HG03469 (cell line): ENCODE measurements at regions not wholly inside any gene's neighbourhood (a gene's known extent, or its start where the extent isn't known, plus 50 kb on each side); places are given as distances from the start of the nearest gene placed in this dataset.
"Not testable (repeated sequence)": the region's sequence is repeated elsewhere in the genome, so short reads cannot be mapped to it uniquely, and the experiment has no call there.

ENCODE experiments used
- ATAC-seq: cut with Tn5 transposase; IDR thresholded peaks from one replicate; pipeline ENCODE4 v1.9.1; 2021; ENCODE audit warnings: mild to moderate bottlenecking, moderate library complexity, moderate number of reproducible peaks; ENCODE audit not compliant: unreplicated experiment

GRCh38 chr5:93359296-93359959 is 221.6 kb downstream of the NR2F1-AS1 start:
- no peak for ATAC-seq

DNA sequence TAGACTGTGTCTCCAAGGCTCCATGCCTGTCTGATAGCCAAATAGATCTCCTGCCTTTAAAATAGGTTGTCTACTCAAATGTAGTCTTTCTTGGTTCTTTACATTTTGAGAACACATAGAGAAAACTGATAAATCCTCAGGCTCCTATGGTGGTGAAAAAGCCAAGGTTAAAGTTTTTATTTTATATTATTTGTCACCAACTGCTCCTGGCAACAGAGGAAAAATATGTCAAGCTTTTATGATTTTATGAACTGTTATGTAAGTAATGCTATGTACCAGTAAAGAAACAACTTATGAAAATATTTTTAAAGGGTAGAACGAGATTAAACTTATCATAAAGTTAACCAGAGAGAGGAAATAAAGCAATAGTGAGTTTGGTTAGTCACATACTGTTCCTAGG is 222.8 kb downstream of the NR2F1-AS1 start:
- ATAC-seq = no peak

DNA sequence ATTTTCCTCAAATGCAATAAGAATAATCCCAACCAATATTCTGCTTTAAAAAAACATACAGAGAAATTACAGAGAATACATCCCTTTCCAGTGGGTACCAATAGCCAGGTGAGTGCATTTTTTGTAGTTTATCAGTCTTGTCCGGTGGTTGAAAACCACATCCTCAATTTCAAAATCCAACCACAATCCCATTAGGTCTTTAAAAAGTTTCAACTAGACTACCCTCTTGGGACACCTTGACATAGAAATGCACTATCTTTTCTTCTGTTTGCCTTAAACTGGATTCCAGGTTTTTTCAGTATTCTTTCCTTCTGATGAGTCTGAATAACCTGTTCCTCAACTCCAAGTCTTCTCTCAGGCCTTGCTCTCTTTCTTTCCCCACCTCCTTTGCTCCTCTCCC is 223.3 kb downstream of the NR2F1-AS1 start:
- ATAC-seq = no peak

- ATAC-seq = no peak
Measured at GRCh38 chr5:93355691-93356090, 225.3 kb downstream of the NR2F1-AS1 start.

- ATAC-seq = no peak
Measured at GRCh38 chr5:93352186-93352585, 228.8 kb downstream of the NR2F1-AS1 start.

GRCh38 chr5:93349613-93350012 is 231.4 kb downstream of the NR2F1-AS1 start:
- ATAC-seq = no peak

GRCh38 chr5:93348231-93348630 is 232.8 kb downstream of the NR2F1-AS1 start:
- ATAC-seq = no peak

DNA sequence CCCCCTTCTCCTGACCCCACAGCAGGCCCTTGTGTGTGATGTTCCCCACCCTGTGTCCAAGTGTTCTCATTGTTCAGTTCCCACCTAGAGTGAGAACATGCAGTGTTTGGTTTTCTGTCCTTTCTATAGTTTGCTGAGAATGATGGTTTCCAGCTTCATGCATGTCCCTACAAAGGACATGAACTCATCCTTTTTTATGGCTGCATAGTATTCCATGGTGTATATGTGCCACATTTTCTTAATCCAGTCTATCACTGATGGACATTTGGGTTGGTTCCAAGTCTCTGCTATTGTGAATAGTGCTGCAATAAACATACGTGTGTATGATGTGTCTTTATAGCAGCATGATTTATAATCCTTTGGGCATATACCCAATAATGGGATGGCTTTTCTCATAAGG is 234.2 kb downstream of the NR2F1-AS1 start:
- not testable (repeated sequence) for ATAC-seq

DNA sequence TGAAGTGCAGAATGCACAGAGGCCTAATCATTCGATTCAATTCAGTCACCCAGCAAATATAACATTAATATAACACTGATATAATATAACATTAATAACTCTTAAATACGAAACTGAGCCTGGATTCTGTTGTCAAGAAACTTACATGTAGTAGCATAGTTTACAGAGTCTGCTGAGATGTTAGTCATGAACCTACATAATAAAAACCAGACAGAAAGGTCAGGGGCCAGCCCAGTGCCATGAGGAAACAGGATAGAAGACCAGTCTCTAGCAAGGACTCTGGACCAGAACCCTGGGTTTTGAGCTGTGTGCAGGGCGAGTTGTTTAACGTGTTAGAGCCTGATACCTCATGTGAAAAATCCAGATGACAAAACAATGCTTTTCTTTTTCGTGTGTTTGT is 234.7 kb downstream of the NR2F1-AS1 start:
- ATAC-seq = no peak

DNA sequence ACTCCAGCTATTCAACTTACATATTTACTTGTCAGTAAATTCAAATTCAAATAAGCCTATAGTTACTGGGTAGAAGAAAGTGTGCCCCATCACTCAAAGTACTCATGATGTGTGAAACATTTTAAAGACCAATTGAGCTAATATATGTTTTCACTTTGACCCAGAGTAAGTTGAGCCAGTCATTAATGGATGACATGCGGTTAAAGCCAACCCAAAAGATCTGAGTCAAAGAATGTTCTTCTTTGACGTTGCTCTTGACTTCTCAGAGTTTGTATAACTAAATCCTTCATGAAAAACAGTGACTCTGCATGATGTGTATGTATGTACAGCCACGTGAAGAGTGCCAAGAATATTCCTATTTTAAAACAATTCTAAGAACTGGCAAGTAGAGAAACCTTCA is 237.4 kb downstream of the NR2F1-AS1 start:
- no peak for ATAC-seq

- ATAC-seq = peak; percentile 58
Measured at GRCh38 chr5:93342563-93343061, 238.4 kb downstream of the NR2F1-AS1 start.

- ATAC-seq = no peak
Measured at GRCh38 chr5:93340881-93341280, 240.1 kb downstream of the NR2F1-AS1 start.

DNA sequence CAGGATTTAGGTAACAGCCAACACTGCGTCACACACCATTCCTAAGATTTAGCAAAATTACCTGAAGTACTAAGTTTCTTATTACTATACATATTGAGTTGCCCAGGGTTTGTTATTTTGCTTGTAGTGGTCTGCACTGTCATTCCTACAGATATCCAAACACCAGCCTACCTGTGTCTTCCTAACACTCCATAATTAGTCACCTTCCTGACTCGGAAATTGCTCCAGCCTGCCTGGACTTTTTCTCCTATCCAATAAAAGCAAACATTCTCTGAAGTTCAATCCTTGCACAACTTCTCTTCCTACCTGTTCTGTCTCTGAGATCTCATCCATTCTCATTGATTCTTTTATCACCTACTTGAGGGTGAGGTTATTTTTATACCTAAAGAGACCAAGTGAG is 243.9 kb downstream of the NR2F1-AS1 start:
- no peak for ATAC-seq

DNA sequence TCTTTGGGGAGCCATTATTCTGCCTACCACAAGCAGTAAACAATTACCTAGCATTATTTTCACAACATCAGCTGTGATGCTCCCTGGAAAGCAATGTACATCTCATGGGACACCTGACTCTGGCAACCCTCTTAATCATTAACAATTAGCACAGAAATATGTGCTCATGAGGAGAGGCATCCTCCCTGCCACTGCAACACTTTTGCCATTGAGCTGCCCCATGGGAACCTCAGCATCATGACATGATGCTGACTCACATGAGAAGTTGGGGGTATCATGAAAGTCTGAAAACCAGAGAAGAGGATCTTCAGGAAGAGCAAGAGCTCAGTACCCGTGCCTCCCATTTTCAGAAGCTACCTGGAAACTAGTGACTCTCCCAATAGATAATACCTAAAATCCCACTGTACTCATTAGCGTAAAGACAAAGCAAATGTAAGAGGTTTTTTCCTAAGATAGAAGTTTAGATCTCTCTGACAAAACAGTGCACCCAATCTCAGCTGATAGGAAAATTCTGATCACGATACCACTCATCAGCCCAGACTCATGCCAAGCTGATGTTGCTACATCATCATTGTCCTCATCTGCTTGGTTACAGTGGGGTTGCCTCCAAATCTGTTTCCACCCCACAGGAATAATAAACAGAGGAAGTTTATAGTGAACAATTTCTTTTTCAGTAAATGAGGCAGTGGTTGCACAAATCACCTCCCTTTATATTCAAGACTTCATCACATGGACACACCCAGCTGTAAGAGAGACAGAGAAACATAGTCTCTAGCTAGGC is 244.5 kb downstream of the NR2F1-AS1 start:
- no peak for ATAC-seq

DNA sequence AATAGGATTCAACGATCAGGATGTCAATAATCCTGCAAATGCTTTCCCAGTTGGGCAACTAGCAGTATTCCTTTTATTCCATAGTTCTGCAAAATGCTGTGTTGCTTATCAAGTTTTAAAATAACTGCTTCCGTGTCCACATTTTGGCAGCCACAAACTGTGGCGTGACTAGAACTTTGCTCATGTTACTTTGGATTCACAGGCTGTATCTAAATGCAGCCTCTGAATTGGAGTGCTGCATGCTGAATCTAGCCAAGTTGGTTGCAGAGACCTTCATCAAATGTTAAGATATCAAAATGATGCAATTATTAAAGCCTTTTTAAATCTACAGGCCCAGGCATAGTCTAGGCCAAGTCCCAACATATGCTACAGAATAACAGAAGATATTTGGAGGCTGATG is 249.2 kb downstream of the NR2F1-AS1 start:
- no peak for ATAC-seq

- ATAC-seq = no peak
Measured at GRCh38 chr5:93331241-93331640, 249.8 kb downstream of the NR2F1-AS1 start.

GRCh38 chr5:93330506-93330905 is 250.5 kb downstream of the NR2F1-AS1 start:
- ATAC-seq = no peak

- no peak for ATAC-seq
Measured at GRCh38 chr5:93329756-93330155, 251.3 kb downstream of the NR2F1-AS1 start.

- ATAC-seq = no peak
Measured at GRCh38 chr5:93328833-93329232, 252.2 kb downstream of the NR2F1-AS1 start.

- no peak for ATAC-seq
Measured at GRCh38 chr5:93327605-93328004, 253.4 kb downstream of the NR2F1-AS1 start.

DNA sequence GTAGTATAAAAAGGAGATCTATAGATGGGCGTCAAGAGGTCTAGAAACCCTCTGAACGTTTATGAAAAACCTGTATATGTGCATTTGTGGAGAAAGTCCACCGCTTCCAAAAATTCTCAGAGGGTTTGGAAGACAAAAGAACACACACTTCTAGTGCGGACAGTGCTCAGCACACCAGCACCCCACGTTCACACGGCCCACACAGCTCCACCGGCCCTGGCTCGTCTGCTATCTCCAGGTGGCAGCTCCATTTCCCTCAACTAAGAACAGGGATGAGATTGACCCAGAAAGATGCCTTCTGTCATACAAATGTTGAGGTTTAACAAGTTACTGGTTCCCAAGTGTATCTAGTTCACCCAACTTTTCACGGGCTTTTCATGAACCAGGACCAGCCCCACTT is 255.1 kb downstream of the NR2F1-AS1 start:
- no peak for ATAC-seq
